GM19328 (cell line): ENCODE measurements at regions not wholly inside any gene's neighbourhood (a gene's known extent, or its start where the extent isn't known, plus 50 kb on each side); places are given as distances from the start of the nearest gene placed in this dataset.

Experiments
- ATAC-seq: cut with Tn5 transposase; IDR thresholded peaks from one replicate; pipeline ENCODE4 v1.9.1; 2021; ENCODE audit warnings: mild to moderate bottlenecking, moderate library complexity; ENCODE audit not compliant: unreplicated experiment

- no peak for ATAC-seq
These were observed 210.8 kb upstream of the SMIM21 start for GRCh38 chr18:75638223-75638775.

DNA sequence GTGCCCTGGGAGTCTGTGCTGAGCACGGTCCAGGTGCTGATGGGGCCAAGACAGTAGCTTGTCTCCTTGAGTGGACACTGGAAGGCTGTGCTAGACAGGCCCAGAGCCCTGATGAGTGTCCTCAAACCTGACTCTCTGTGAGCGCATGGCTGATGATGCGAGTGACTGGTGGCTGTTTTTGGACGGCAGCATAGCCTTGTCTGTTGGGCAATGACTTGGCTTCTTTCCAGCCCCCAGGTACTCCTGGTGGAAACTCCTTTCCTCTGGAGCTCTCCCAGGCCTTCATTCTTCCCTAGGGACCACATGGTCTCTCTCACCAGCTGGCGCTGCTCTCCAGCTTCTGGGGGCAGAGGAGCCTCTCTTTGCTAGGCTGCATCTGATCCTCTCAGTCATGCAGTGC is 207.6 kb upstream of the SMIM21 start:
- ATAC-seq = no peak

GRCh38 chr18:75625966-75626365 is 198.5 kb upstream of the SMIM21 start:
- ATAC-seq = no peak

- ATAC-seq = no peak
These were observed 197.4 kb upstream of the SMIM21 start for GRCh38 chr18:75624869-75625268.

DNA sequence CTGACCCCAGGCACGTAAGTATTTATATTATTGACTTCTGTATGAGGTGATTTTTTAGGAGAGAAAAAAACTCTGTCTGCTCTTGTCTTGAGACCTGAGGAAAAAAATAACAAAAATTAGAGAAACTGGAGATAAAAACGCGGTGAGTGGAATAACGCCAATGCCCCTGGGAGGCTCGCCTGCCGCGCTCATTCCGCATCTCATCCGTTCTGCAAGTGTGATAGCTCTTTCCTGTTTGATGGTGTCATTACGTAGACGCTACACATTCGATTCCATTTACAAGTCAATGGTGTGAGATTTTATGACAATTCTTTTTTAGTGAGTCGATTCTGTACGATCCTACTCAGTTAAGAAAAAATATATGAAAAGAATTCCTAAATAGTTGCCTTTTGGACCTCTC is 194.3 kb upstream of the SMIM21 start:
- ATAC-seq = no peak

- no peak for ATAC-seq
These were observed 190.6 kb upstream of the SMIM21 start for GRCh38 chr18:75618146-75618545.

GRCh38 chr18:75612456-75612855 is 185.0 kb upstream of the SMIM21 start:
- ATAC-seq = no peak

- no peak for ATAC-seq
These were observed 180.2 kb upstream of the SMIM21 start for GRCh38 chr18:75607701-75608100.

- no peak for ATAC-seq
These were observed 165.0 kb upstream of the SMIM21 start for GRCh38 chr18:75592527-75592926.

GRCh38 chr18:75588412-75588811 is 160.9 kb upstream of the SMIM21 start:
- ATAC-seq = no peak

GRCh38 chr18:75587131-75587530 is 159.6 kb upstream of the SMIM21 start:
- no peak for ATAC-seq

- no peak for ATAC-seq
These were observed 158.8 kb upstream of the SMIM21 start for GRCh38 chr18:75586130-75586889.

GRCh38 chr18:75582940-75583339 is 155.4 kb upstream of the SMIM21 start:
- no peak for ATAC-seq

DNA sequence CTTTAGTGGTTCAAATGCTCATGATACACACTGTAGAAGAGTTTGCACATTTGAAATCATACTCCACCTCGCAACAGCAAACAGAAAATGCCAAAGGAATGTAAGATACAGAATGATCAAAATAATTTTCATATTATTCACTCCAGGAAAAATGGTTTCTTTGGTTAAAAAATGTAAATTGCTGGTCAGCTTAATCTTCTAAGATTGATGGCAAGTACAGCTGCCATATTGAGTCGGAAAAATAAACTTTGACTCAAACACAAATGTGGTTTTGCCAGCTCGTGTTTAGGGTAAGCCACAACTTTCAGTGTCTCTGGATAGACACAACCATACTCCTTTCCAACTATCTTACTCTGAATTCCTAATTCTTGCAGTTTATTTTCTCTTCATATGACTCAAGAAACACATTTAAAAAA is 154.9 kb upstream of the SMIM21 start:
- ATAC-seq = no peak

GRCh38 chr18:75581336-75582131 is 154.0 kb upstream of the SMIM21 start:
- ATAC-seq = no peak

- ATAC-seq = no peak
These were observed 146.7 kb upstream of the SMIM21 start for GRCh38 chr18:75574187-75574586.

DNA sequence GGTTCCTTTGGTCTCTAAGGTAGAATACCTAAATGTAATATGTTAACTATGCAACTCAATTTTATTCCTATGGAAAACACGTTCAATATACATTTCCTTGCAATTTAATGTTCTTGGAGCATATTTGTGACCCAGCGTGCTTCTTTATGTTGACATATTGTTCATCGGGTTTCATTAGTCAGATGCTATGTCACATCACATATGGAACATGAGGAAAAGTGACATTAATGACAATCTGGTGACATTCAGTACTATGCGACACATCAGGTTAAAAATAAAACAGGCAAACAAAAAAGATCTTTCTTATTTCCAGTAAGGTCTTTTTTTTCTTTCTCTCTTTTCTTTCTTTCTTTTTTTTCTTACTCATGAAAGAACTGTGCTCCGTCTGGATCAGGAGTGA is 135.6 kb upstream of the SMIM21 start:
- ATAC-seq = no peak

DNA sequence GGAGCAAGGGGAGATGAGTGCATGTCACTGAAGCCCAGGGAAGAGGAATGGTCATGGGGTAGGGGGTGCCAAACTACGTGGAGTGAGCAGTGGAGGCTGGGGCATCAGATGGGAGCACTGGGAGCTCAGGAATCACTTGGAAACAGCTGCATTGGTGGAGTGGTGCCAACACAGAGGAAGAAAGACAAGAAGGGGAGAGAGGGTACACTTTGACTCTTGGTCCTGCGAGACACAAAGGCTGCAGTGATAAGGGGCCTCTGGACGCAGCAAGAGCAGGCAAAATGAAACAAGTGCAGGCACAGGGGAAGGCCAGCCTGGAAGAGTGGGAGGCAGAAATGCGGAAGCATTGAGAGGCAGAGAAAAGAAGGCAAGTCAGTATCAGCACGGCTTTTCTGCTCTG is 134.7 kb upstream of the SMIM21 start:
- ATAC-seq = no peak

DNA sequence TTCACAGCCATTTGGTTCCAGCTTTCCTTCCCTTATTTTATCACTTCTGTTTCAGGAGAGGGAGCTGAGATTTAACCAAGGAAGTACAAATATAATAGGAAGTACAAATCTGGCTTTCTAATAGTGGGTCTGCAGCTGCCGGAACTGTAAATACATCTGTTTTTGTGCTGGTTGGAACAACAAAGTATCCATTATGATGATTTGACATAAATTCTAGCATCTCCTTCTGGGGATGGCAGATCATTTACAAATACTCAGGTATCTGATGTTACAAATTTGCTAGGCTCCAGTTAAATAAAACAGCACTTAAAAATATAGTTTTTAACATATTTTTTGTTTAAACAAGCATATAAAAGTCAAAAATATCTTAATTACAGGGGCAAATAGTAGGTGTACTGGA is 131.3 kb upstream of the SMIM21 start:
- no peak for ATAC-seq

GRCh38 chr18:75556841-75557240 is 129.3 kb upstream of the SMIM21 start:
- no peak for ATAC-seq

- ATAC-seq = no peak
These were observed 127.2 kb upstream of the SMIM21 start for GRCh38 chr18:75554644-75555185.

DNA sequence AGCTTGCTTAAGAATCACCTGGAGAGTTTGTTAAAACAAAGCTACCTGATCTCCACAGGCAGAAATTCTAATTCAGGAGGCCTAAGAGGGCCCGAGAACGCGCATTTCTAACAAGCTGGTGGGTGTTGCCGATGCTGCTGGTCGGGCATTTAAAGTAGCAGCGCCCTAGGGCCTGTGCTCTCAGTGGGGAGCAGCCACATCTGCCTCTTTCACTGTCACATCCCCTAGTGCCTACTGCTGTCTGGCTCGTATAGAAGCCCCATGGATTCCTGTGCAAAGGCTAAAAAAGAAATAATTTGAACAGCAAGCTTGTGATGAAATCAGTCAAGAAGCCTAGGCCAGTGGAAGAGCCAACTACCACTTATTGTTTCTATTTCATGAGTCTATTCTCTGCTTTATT is 126.7 kb upstream of the SMIM21 start:
- no peak for ATAC-seq
